GM12875 (cell line): ENCODE measurements at regions not wholly inside any gene's neighbourhood (a gene's known extent, or its start where the extent isn't known, plus 50 kb on each side); places are given as distances from the start of the nearest gene placed in this dataset.

Experiments
- H3K4me3 ChIP-seq: one replicate; pipeline ENCODE4 v1.5.1; 2011; ENCODE audit warnings: low read depth, low read length, control low read depth
- TF ChIP-seq, protein P1 (sequence below): IDR thresholded peaks from 2 replicates; pipeline ENCODE4 v1.5.1; 2011; ENCODE audit warnings: low read depth, mild to moderate bottlenecking, control low read depth, inconsistent platforms, low read length, moderate library complexity, borderline replicate concordance; ENCODE audit not compliant: insufficient read depth

DNA sequence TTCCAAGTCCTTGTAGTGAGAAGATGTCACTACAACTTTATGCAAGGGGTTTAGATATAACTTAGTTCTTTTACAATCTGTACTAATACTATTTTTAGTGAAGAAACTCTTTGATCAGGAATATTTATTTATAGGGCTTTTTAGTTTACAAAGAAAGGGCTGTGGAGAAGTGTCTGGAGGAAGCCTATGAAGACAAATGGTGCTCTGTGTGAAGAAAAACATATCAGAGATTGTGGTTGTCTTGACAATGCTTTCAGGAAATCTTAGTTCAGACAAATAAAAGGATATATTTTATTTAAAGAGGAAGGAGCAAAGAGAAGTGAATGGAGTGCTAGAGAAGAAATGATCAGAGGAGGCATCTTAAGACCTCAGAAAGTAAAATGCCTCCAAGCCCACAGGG is 824.9 kb downstream of the DCDC2C start:
- H3K4me3 ChIP-seq, result no peak overlapping the region
- TF ChIP-seq, protein P1, sequence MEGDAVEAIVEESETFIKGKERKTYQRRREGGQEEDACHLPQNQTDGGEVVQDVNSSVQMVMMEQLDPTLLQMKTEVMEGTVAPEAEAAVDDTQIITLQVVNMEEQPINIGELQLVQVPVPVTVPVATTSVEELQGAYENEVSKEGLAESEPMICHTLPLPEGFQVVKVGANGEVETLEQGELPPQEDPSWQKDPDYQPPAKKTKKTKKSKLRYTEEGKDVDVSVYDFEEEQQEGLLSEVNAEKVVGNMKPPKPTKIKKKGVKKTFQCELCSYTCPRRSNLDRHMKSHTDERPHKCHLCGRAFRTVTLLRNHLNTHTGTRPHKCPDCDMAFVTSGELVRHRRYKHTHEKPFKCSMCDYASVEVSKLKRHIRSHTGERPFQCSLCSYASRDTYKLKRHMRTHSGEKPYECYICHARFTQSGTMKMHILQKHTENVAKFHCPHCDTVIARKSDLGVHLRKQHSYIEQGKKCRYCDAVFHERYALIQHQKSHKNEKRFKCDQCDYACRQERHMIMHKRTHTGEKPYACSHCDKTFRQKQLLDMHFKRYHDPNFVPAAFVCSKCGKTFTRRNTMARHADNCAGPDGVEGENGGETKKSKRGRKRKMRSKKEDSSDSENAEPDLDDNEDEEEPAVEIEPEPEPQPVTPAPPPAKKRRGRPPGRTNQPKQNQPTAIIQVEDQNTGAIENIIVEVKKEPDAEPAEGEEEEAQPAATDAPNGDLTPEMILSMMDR, result no peak

GRCh38 chr2:4528773-4529172 is 825.4 kb downstream of the DCDC2C start:
- TF ChIP-seq, protein P1, result no peak

DNA sequence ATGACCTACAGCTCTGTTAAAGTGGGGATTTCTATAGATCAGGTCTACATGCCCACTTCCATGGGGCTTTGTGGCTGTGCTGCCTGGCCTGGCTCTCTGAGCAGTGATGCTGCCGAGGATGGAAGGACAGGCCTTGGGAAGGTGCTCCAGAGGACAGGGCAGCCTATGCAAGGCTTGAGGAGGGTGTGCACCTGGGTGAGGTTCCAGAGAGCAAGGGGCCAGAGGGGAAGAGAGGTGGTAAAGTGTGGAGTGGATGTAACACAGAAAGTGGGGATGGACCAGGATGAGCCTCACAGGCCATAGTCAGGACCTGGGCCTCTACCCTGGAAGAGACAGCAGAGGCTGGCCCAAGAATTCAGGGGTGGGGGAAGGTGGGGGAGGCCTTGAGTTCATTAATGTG is 826.4 kb downstream of the DCDC2C start:
- TF ChIP-seq, protein P1, result no peak
- H3K4me3 ChIP-seq, result no peak overlapping the region

More at GRCh38 chr2:4528773-4529172, 825.4 kb downstream of the DCDC2C start:
- H3K4me3 ChIP-seq, result no peak overlapping the region

GRCh38 chr2:4530231-4530630 is 826.9 kb downstream of the DCDC2C start:
- no peak overlapping the region for H3K4me3 ChIP-seq
- TF ChIP-seq, protein P1, result no peak

DNA sequence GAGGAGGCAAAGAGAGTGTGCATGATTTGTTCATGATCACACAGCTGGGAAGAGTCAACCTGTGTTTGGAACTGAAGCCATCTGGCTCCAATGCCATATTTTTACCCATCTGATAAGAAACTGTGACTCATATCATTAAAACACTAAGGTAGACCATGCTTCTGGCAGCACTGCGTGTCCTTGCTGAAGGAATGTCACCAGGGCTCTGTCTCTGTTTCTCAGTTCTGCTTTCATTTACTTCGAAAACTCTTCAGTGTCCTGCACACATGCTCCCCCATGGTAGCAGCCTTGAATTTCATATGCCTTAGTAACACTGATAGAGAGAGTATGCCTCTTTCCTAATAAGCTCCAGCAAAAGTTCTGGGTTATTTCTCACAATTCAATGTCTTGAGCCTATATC is 830.4 kb downstream of the DCDC2C start:
- no peak overlapping the region for H3K4me3 ChIP-seq
- TF ChIP-seq, protein P1, result no peak

DNA sequence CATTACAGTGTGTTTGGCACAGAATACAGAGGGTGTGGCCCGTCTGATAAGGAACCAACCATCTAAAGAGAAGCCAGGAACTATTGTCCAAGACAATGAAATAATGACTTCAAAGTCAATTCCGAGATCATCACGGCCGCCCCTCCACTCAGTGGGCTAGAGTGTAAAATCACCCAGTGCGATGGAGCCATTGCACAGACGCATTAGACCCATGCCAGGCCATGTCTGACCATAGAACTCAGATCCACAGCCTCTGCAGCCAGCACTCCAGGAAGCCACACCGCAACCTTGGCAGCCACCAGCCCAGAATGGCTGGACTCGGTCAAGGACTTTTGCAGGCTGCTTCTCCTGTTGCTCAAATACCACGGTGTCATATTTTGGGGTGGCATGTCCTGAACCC is 835.7 kb downstream of the DCDC2C start:
- no peak overlapping the region for H3K4me3 ChIP-seq
- TF ChIP-seq, protein P1, result no peak

GRCh38 chr2:4549666-4550210 is 846.4 kb downstream of the DCDC2C start:
- TF ChIP-seq, protein P1, result no peak
- H3K4me3 ChIP-seq, result no peak overlapping the region
